Testis (tissue), 2 donors: ENCODE measurements at regions not wholly inside any gene's neighbourhood (a gene's known extent, or its start where the extent isn't known, plus 50 kb on each side); places are given as distances from the start of the nearest gene placed in this dataset.

Source experiments
- DNase-seq: peaks from one replicate; pipeline ENCODE4 v3.0.0-alpha.2; 2019
- H3K27ac ChIP-seq, 2 donors: fragments of 200-600 bp; sonication (generic); one replicate each; pipeline ENCODE4 v1.5.1; 2019
- H3K27me3 ChIP-seq: fragments of 200-600 bp; sonication (generic); one replicate; pipeline ENCODE4 v1.5.1; 2019
- H3K36me3 ChIP-seq: fragments of 200-600 bp; sonication (generic); one replicate; pipeline ENCODE4 v1.5.1; 2017; ENCODE audit warnings: low read depth; ENCODE audit errors: missing control alignments
- H3K4me1 ChIP-seq: fragments of 200-600 bp; sonication (generic); one replicate; pipeline ENCODE4 v1.5.1; 2019
- H3K4me3 ChIP-seq, 2 donors: fragments of 200-600 bp; sonication (generic); one replicate each; pipeline ENCODE4 v1.5.1; 2017 to 2019
- H3K9me3 ChIP-seq: fragments of 200-600 bp; sonication (generic); one replicate; pipeline ENCODE4 v1.5.1; 2017
- CTCF ChIP-seq, 3 experiments: fragments of 450-650 bp in 2 of 3; fragments of 200-600 bp in 1 of 3; sonication (generic) in 1 of 3; IDR thresholded peaks; one replicate each; pipeline ENCODE4 v1.5.1; 2016 to 2019; ENCODE audit warnings: antibody characterized with exemption in 3 of 3, mild to moderate bottlenecking in 2 of 3, moderate library complexity in 1 of 3
- POLR2A ChIP-seq: fragments of 450-650 bp; IDR thresholded peaks from one replicate; pipeline ENCODE4 v1.6.1; 2017; ENCODE audit warnings: antibody characterized with exemption, mild to moderate bottlenecking, moderate library complexity
- WGBS, 2 donors: methylation state at CpG; one replicate each; pipeline ENCODE4 v1.1.5; 2018; 5-methylcytosine and 5-hydroxymethylcytosine counted together
- intact Hi-C: fragments of 100-400 bp; cut with DNase I; formaldehyde crosslinking; loops from one replicate; pipeline ENCODE4 v1.15.1; 2023; ENCODE audit warnings: low total_unique reads

GRCh38 chr10:81021428-81022129 lies 483.9 kb downstream of the SH2D4B start:
- no peak for DNase-seq
- no peak for TF ChIP-seq POLR2A
- no peak for TF ChIP-seq CTCF (IDR thresholded peaks at IDR 0.05)
- no peak overlapping the region for H3K27ac ChIP-seq
- no peaks in the 10 kb centered on the region for H3K27me3 ChIP-seq
- no peaks in the 10 kb centered on the region for H3K36me3 ChIP-seq
- WGBS, 2 donors = 96 to 100% methylated on average over 2 to 3 of the region's 3 CpGs
- intact Hi-C loops = no loop called here
- H3K4me3 ChIP-seq = no peak overlapping the region
- no peaks in the 10 kb centered on the region for H3K9me3 ChIP-seq
- H3K4me1 ChIP-seq = no peaks in the 10 kb centered on the region

GRCh38 chr10:81026591-81026990 lies 488.9 kb downstream of the SH2D4B start:
- intact Hi-C loops = no loop called here
- no peak for DNase-seq
- Histone ChIP-seq H3K27me3 (no peaks in the 10 kb centered on the region), H3K36me3 (no peaks in the 10 kb centered on the region), H3K4me3 (no peak overlapping the region), H3K27ac (no peak overlapping the region), H3K4me1 (no peaks in the 10 kb centered on the region), H3K9me3 (no peaks in the 10 kb centered on the region)
- 86 to 87% methylated on average over 3 of the region's 3 CpGs for WGBS, 2 donors
- TF ChIP-seq POLR2A (no peak), CTCF (IDR thresholded peaks at IDR 0.05) (no peak)

- intact Hi-C loops = no loop called here
- DNase-seq = no peak
- Histone ChIP-seq H3K36me3 (no peaks in the 10 kb centered on the region), H3K4me1 (no peaks in the 10 kb centered on the region), H3K4me3 (no peak overlapping the region), H3K9me3 (no peaks in the 10 kb centered on the region), H3K27ac (no peak overlapping the region), H3K27me3 (no peaks in the 10 kb centered on the region)
- TF ChIP-seq POLR2A = no peak
- no peak for TF ChIP-seq CTCF (IDR thresholded peaks at IDR 0.05)
- WGBS, 2 donors = 41 to 55% methylated on average over 1 of the region's 1 CpG
Measured at GRCh38 chr10:81027223-81027622, 489.5 kb downstream of the SH2D4B start.

- 86 to 97% methylated on average over 4 of the region's 4 CpGs for WGBS, 2 donors
- Histone ChIP-seq H3K4me1 (no peaks in the 10 kb centered on the region), H3K36me3 (no peaks in the 10 kb centered on the region), H3K9me3 (no peaks in the 10 kb centered on the region), H3K4me3 (no peak overlapping the region), H3K27ac (no peak overlapping the region), H3K27me3 (no peaks in the 10 kb centered on the region)
- DNase-seq = no peak
- no peak for TF ChIP-seq POLR2A
- no peak for TF ChIP-seq CTCF (IDR thresholded peaks at IDR 0.05)
- intact Hi-C loops = no loop called here
Measured at GRCh38 chr10:81027706-81028105, 490.0 kb downstream of the SH2D4B start.

- Histone ChIP-seq H3K27me3 (no peaks in the 10 kb centered on the region), H3K36me3 (no peaks in the 10 kb centered on the region), H3K4me3 (no peak overlapping the region), H3K4me1 (no peaks in the 10 kb centered on the region), H3K27ac (no peak overlapping the region), H3K9me3 (no peaks in the 10 kb centered on the region)
- WGBS, 2 donors = 100% methylated on average over 1 of the region's 1 CpG
- no peak for DNase-seq
- intact Hi-C loops = no loop called here
- TF ChIP-seq POLR2A (no peak), CTCF (IDR thresholded peaks at IDR 0.05) (no peak)
Measured at GRCh38 chr10:81031774-81032173, 494.1 kb downstream of the SH2D4B start.
